OCI-LY3 (cell line): ENCODE measurements at regions not wholly inside any gene's neighbourhood (a gene's known extent, or its start where the extent isn't known, plus 50 kb on each side); places are given as distances from the start of the nearest gene placed in this dataset.

Experiments used
- CTCF ChIP-seq: fragments of 200-600, 300-600 bp; sonication (generic); IDR thresholded peaks from 2 replicates; pipeline ENCODE4 v1.5.1; 2014; ENCODE audit warnings: antibody characterized with exemption, low read length, low read depth
- EZH2phosphoT487 ChIP-seq: fragments of 200-600 bp; shearing (Covaris generic); IDR thresholded peaks from 2 replicates; pipeline ENCODE4 v1.6.1; 2018; ENCODE audit warnings: antibody characterized with exemption, mixed run types, low read depth

DNA sequence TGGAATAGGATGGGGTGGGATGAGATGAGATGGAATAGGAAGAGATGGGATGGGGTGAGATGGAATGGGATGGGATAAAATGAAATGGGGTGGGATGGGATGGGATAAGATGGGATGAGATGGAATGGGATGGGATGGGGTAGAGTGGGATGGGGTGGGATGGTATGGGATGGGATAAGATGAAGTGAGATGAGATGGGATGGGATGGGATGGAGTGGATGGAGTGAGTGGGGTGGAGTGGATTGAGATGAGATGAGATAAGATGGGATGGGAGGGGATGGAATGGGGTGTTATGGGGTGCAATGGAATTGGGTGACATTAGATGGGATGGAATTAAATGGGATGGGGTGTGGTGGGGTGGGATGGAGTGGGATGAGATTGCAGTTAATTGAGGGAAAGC lies 279.2 kb upstream of the CDH5 start:
- TF ChIP-seq CTCF (no peak), EZH2phosphoT487 (no peak)
